H1 (cell line): ENCODE measurements at regions not wholly inside any gene's neighbourhood (a gene's known extent, or its start where the extent isn't known, plus 50 kb on each side); places are given as distances from the start of the nearest gene placed in this dataset.

Experiments used
- CTCF ChIA-PET: fragments of 300-600 bp; sonication (Branson Sonifier 250); formaldehyde crosslinking; loops from one replicate; lab custom pipeline; 2021; ENCODE audit not compliant: partially characterized antibody; lab: Charles Lee
- POLR2A ChIA-PET: fragments of 300-600 bp; sonication (Branson Sonifier 250); formaldehyde crosslinking; loops from one replicate; lab custom pipeline; 2021; ENCODE audit warnings: inconsistent platforms; ENCODE audit not compliant: partially characterized antibody; lab: Charles Lee
- DNase-seq, 2 experiments: peaks; one replicate each; pipeline versions ENCODE4 v3.0.0 to v3.0.0-alpha.2; 2010 to 2022; ENCODE audit warnings: low spot score in 2 of 2, low read depth in 1 of 2, mixed read lengths in 1 of 2
- FAIRE-seq: peaks from 2 replicates; lab custom pipeline; 2011; peaks lifted over from hg19 to GRCh38; lab: Jason Lieb, UNC
- H2AFZ ChIP-seq: 2 replicates; pipeline ENCODE4 v1.8.1; 2012; ENCODE audit warnings: low read length, inconsistent platforms
- H2AK5ac ChIP-seq: 2 replicates; pipeline ENCODE4 v1.6.1; 2013; ENCODE audit warnings: low read depth, low read length
- H2BK120ac ChIP-seq: replicated peaks from 2 replicates; pipeline ENCODE3; 2013; ENCODE audit warnings: low read depth, low read length, inconsistent platforms
- H2BK12ac ChIP-seq: 2 replicates; pipeline ENCODE4 v1.6.1; 2013; ENCODE audit warnings: low read depth, low read length
- H2BK15ac ChIP-seq: 2 replicates; pipeline ENCODE4 v1.6.1; 2013; ENCODE audit warnings: low read length
- H2BK20ac ChIP-seq: 2 replicates; pipeline ENCODE4 v1.6.1; 2013; ENCODE audit warnings: low read length
- H2BK5ac ChIP-seq: 2 replicates; pipeline ENCODE4 v1.6.1; 2013; ENCODE audit warnings: low read depth, low read length
- H3K14ac ChIP-seq: 2 replicates; pipeline ENCODE4 v1.6.1; 2013; ENCODE audit warnings: inconsistent platforms; ENCODE audit not compliant: insufficient read length
- H3K18ac ChIP-seq: 2 replicates; pipeline ENCODE4 v1.6.1; 2013; ENCODE audit warnings: low read length; ENCODE audit errors: extremely low read depth
- H3K23ac ChIP-seq: 2 replicates; pipeline ENCODE4 v1.6.1; 2013; ENCODE audit warnings: inconsistent platforms; ENCODE audit not compliant: insufficient read length
- H3K23me2 ChIP-seq: 2 replicates; pipeline ENCODE4 v1.6.1; 2013; ENCODE audit warnings: low read depth, low read length
- H3K27ac ChIP-seq: 2 replicates; pipeline ENCODE4 v1.6.1; 2011; ENCODE audit warnings: low read depth, low read length, inconsistent platforms
- H3K27me3 ChIP-seq, 4 experiments: replicated peaks in 1 of 4; 1 replicate in 1 of 4; 2 replicates in 3 of 4; pipeline versions ENCODE4 v1.6.1 to v1.8.1; 2011 to 2013; ENCODE audit warnings: low read length in 3 of 4, mild to moderate bottlenecking in 3 of 4, inconsistent platforms in 2 of 4, mixed read lengths in 2 of 4, moderate library complexity in 1 of 4; ENCODE audit not compliant: control insufficient read depth in 3 of 4, insufficient read depth in 3 of 4; ENCODE audit errors: extremely low read depth in 1 of 4
- H3K36me3 ChIP-seq, 4 experiments: 2 replicates each; pipeline versions ENCODE4 v1.6.1 to v1.8.1; 2011 to 2013; ENCODE audit warnings: mild to moderate bottlenecking in 4 of 4, low read length in 3 of 4, moderate library complexity in 2 of 4, control low read depth in 1 of 4, inconsistent platforms in 1 of 4; ENCODE audit not compliant: insufficient read depth in 4 of 4, control insufficient read depth in 2 of 4
- H3K4ac ChIP-seq: replicated peaks from 2 replicates; pipeline ENCODE3; 2013; ENCODE audit warnings: low read length, low read depth, mixed read lengths, inconsistent platforms; ENCODE audit not compliant: insufficient read length
- H3K4me1 ChIP-seq, 4 experiments: replicated peaks in 1 of 4; 1 replicate in 1 of 4; 2 replicates in 3 of 4; pipeline versions ENCODE4 v1.6.1 to v1.8.1; 2011 to 2013; ENCODE audit warnings: low read length in 3 of 4, inconsistent platforms in 2 of 4, mixed read lengths in 1 of 4; ENCODE audit not compliant: insufficient read depth in 4 of 4, control insufficient read depth in 3 of 4
- H3K4me2 ChIP-seq, 2 experiments: 2 replicates each; pipeline versions ENCODE4 v1.6.1 to v1.8.1; 2011 to 2013; ENCODE audit warnings: low read depth in 2 of 2, low read length in 2 of 2, control low read depth in 1 of 2, inconsistent platforms in 1 of 2, mild to moderate bottlenecking in 1 of 2; ENCODE audit not compliant: insufficient read depth in 1 of 2
- H3K4me3 ChIP-seq, 4 experiments: fragments of 200-600, 300-600 bp in 1 of 4; sonication (generic), shearing (Covaris generic), sonication (Bioruptor Twin) in 1 of 4; 2 replicates each; pipeline versions ENCODE4 v1.5.1 to v1.8.1; 2011 to 2016; ENCODE audit warnings: low read length in 4 of 4, low read depth in 3 of 4, control low read depth in 2 of 4, inconsistent platforms in 2 of 4, mild to moderate bottlenecking in 2 of 4, mixed read lengths in 1 of 4, moderate library complexity in 1 of 4; ENCODE audit not compliant: insufficient read depth in 2 of 4; ENCODE audit errors: extremely low read depth in 1 of 4
- H3K56ac ChIP-seq: replicated peaks from 2 replicates; pipeline ENCODE3; 2013; ENCODE audit warnings: low read depth, mild to moderate bottlenecking, mixed read lengths, low read length, inconsistent platforms; ENCODE audit not compliant: insufficient read length
- H3K79me1 ChIP-seq: 2 replicates; pipeline ENCODE4 v1.6.1; 2013; ENCODE audit warnings: low read depth, low read length, control low read depth
- H3K79me2 ChIP-seq, 2 experiments: 2 replicates each; pipeline versions ENCODE4 v1.6.1 to v1.8.1; 2012 to 2013; ENCODE audit warnings: low read length in 2 of 2, mild to moderate bottlenecking in 2 of 2, inconsistent platforms in 1 of 2; ENCODE audit not compliant: insufficient read depth in 2 of 2, control insufficient read depth in 1 of 2
- H3K9ac ChIP-seq, 4 experiments: replicated peaks in 1 of 4; 1 replicate in 1 of 4; 2 replicates in 3 of 4; pipeline versions ENCODE4 v1.6.1 to v1.8.1; 2011 to 2013; ENCODE audit warnings: low read depth in 3 of 4, low read length in 3 of 4, control low read depth in 2 of 4, mild to moderate bottlenecking in 2 of 4, moderate library complexity in 2 of 4, inconsistent platforms in 1 of 4; ENCODE audit errors: extremely low read depth in 1 of 4
- H3K9me3 ChIP-seq, 2 experiments: 2 replicates each; pipeline versions ENCODE4 v1.6.1 to v1.8.1; 2012 to 2013; ENCODE audit warnings: mild to moderate bottlenecking in 2 of 2, moderate library complexity in 2 of 2, control low read depth in 1 of 2, inconsistent platforms in 1 of 2, low read depth in 1 of 2, low read length in 1 of 2, mixed read lengths in 1 of 2; ENCODE audit not compliant: insufficient read depth in 2 of 2
- H4K20me1 ChIP-seq, 2 experiments: replicated peaks in 1 of 2; 2 replicates each; pipeline versions ENCODE3 to v1.8.1; 2011 to 2013; ENCODE audit warnings: inconsistent platforms in 2 of 2, low read length in 2 of 2, mild to moderate bottlenecking in 1 of 2; ENCODE audit not compliant: insufficient read depth in 2 of 2, control insufficient read depth in 1 of 2
- H4K5ac ChIP-seq: 2 replicates; pipeline ENCODE4 v1.6.1; 2013; ENCODE audit warnings: low read length, low read depth, mixed read lengths, inconsistent platforms; ENCODE audit not compliant: insufficient read length
- H4K8ac ChIP-seq: 2 replicates; pipeline ENCODE4 v1.8.0; 2013; ENCODE audit warnings: mild to moderate bottlenecking, moderate library complexity, low read length, inconsistent platforms; ENCODE audit not compliant: insufficient read depth; ENCODE audit errors: extremely low read depth
- H4K91ac ChIP-seq: replicated peaks from 2 replicates; pipeline ENCODE3; 2013; ENCODE audit warnings: low read length, mixed read lengths, inconsistent platforms; ENCODE audit not compliant: insufficient read length
- ASH2L ChIP-seq: fragments of 200-600, 300-600 bp; sonication (generic); IDR thresholded peaks from one replicate; pipeline ENCODE4 v1.7.1; 2017; ENCODE audit warnings: low read length
- ATF3 ChIP-seq: IDR thresholded peaks from 2 replicates; pipeline ENCODE4 v1.6.1; 2011; ENCODE audit warnings: low read depth, mild to moderate bottlenecking, low read length; ENCODE audit not compliant: insufficient read depth
- CHD1 ChIP-seq: IDR thresholded peaks from 2 replicates; pipeline ENCODE4 v1.6.1; 2012; ENCODE audit warnings: low read depth, low read length, improper control_type of control experiment
- CREB1 ChIP-seq: IDR thresholded peaks from 2 replicates; pipeline ENCODE4 v1.6.1; 2012; ENCODE audit warnings: inconsistent platforms
- CTBP2 ChIP-seq: IDR thresholded peaks from 2 replicates; pipeline ENCODE4 v1.7.0; 2011; ENCODE audit warnings: borderline replicate concordance, mild to moderate bottlenecking, moderate library complexity, mixed read lengths, low read length; ENCODE audit not compliant: insufficient read depth, insufficient read length
- EGR1 ChIP-seq: IDR thresholded peaks from 2 replicates; pipeline ENCODE4 v1.6.1; 2011; ENCODE audit warnings: low read depth, low read length, borderline replicate concordance
- JUN ChIP-seq: IDR thresholded peaks from 2 replicates; pipeline ENCODE4 v1.6.1; 2011; ENCODE audit warnings: low read depth, mild to moderate bottlenecking, improper control_type of control experiment, low read length
- JUND ChIP-seq: IDR thresholded peaks from 2 replicates; pipeline ENCODE4 v1.6.1; 2011; ENCODE audit warnings: mild to moderate bottlenecking, improper control_type of control experiment, low read length
- KDM1A ChIP-seq: fragments of 200-600, 300-600 bp; sonication (generic); IDR thresholded peaks from 2 replicates; pipeline ENCODE4 v1.7.1; 2016; ENCODE audit warnings: mild to moderate bottlenecking, low read length, borderline replicate concordance
- RNF2 ChIP-seq: fragments of 200-900, 300-1000 bp; sonication (generic); IDR thresholded peaks from 2 replicates; pipeline ENCODE4 v1.7.1; 2016; ENCODE audit warnings: borderline replicate concordance, low read depth, mild to moderate bottlenecking, antibody characterized with exemption, low read length; ENCODE audit not compliant: poor library complexity, severe bottlenecking; ENCODE audit errors: missing control alignments
- RXRA ChIP-seq: IDR thresholded peaks from 2 replicates; pipeline ENCODE4 v1.6.1; 2011; ENCODE audit warnings: low read depth, mild to moderate bottlenecking, low read length, moderate library complexity; ENCODE audit not compliant: insufficient read depth
- TEAD4 ChIP-seq: IDR thresholded peaks from 2 replicates; pipeline ENCODE4 v1.6.1; 2012; ENCODE audit warnings: low read depth, low read length, inconsistent platforms, mixed read lengths
- WGBS, 2 experiments: shearing (Covaris generic) in 1 of 2; methylation state at CpG; one replicate each; pipeline versions ENCODE4 v1.1.6 to v1.1.7; 2013 to 2015; ENCODE audit warnings: low lambda C conversion rate in 2 of 2, mixed read lengths in 2 of 2, inconsistent platforms in 1 of 2, low coverage in 1 of 2, missing lambda C conversion rate in 1 of 2; ENCODE audit not compliant: insufficient replicate concordance in 2 of 2, insufficient coverage in 1 of 2, insufficient read length in 1 of 2; ENCODE audit errors: extremely low coverage in 1 of 2, missing lambda C conversion rate in 1 of 2; 5-methylcytosine and 5-hydroxymethylcytosine counted together

- H3K79me1 ChIP-seq, result no peaks in the 10 kb centered on the region
- no peak overlapping the region for H2AFZ ChIP-seq
- H3K27ac ChIP-seq, result no peak overlapping the region
- no peaks in the 10 kb centered on the region for H3K27me3 ChIP-seq
- no peak overlapping the region for H4K91ac ChIP-seq
- WGBS, 2 experiments, result 90% methylated on average over 3 of the region's 3 CpGs; no CpG with 5 or more reads in 1 of the 2 experiments
- no peaks in the 10 kb centered on the region for H3K9me3 ChIP-seq
- no peak overlapping the region for H3K9ac ChIP-seq
- H4K5ac ChIP-seq, result no peak overlapping the region
- no peak overlapping the region for H3K4me3 ChIP-seq
- H2BK15ac ChIP-seq, result no peak overlapping the region
- H2BK12ac ChIP-seq, result no peak overlapping the region
- H2BK20ac ChIP-seq, result no peak overlapping the region
- H3K36me3 ChIP-seq, result no peaks in the 10 kb centered on the region
- no peak for FAIRE-seq
- no peak overlapping the region for H3K4ac ChIP-seq
- H2BK5ac ChIP-seq, result no peak overlapping the region
- H4K20me1 ChIP-seq, result no peaks in the 10 kb centered on the region
- POLR2A ChIA-PET, result no interaction called here
- CTCF ChIA-PET, result interaction anchor here (0.9 to 1.3 kb wide), 3 partner anchors 9 to 95 kb away, joined by 3 to 5 read pairs (median 4); no protein-coding TSS in a partner anchor
- peaks cover 0 to 7% (median 2%) of the 10 kb centered on the region in 4 experiments; a peak in 2 of 7 replicates for H3K4me1 ChIP-seq
- no peak overlapping the region for H3K56ac ChIP-seq
- H3K18ac ChIP-seq, result no peak overlapping the region
- no peak overlapping the region for H3K23ac ChIP-seq
- no peak overlapping the region for H3K14ac ChIP-seq
- H2AK5ac ChIP-seq, result no peak overlapping the region
- DNase-seq, result no peak
- TF ChIP-seq CTBP2 (no peak), EGR1 (no peak), TEAD4 (no peak), JUND (no peak), RNF2 (no peak), ASH2L (no peak), KDM1A (no peak), JUN (no peak), RXRA (no peak), CREB1 (no peak), CHD1 (no peak), ATF3 (no peak)
- no peak overlapping the region for H2BK120ac ChIP-seq
- no peaks in the 10 kb centered on the region; the same call in 1 of the 2 replicates for H3K23me2 ChIP-seq
- H4K8ac ChIP-seq, result no peak overlapping the region
- no peaks in the 10 kb centered on the region for H3K79me2 ChIP-seq
- no peak overlapping the region for H3K4me2 ChIP-seq
These were observed 51.0 kb upstream of the ACTR3 start for GRCh38 chr2:113838744-113839444.
